RPMI8226 (cell line): ENCODE measurements at regions not wholly inside any gene's neighbourhood (a gene's known extent, or its start where the extent isn't known, plus 50 kb on each side); places are given as distances from the start of the nearest gene placed in this dataset.

Experiments
- DNase-seq: peaks from one replicate; pipeline ENCODE4 v3.0.0-alpha.2; 2015

GRCh38 chr9:87086221-87086818 lies 139.0 kb upstream of the GAS1 start:
- DNase-seq = no peak

- DNase-seq = no peak
These were observed 139.9 kb upstream of the GAS1 start for GRCh38 chr9:87087197-87087596.

GRCh38 chr9:87088192-87088591 lies 140.9 kb upstream of the GAS1 start:
- no peak for DNase-seq

- DNase-seq = no peak
These were observed 141.5 kb upstream of the GAS1 start for GRCh38 chr9:87088621-87089365.

GRCh38 chr9:87089506-87089905 lies 142.2 kb upstream of the GAS1 start:
- DNase-seq = no peak

GRCh38 chr9:87089929-87090328 lies 142.6 kb upstream of the GAS1 start:
- DNase-seq = no peak

- DNase-seq = no peak
These were observed 146.5 kb upstream of the GAS1 start for GRCh38 chr9:87093777-87094176.

- DNase-seq = no peak
These were observed 148.6 kb upstream of the GAS1 start for GRCh38 chr9:87095951-87096350.

GRCh38 chr9:87096506-87096905 lies 149.2 kb upstream of the GAS1 start:
- no peak for DNase-seq

- no peak for DNase-seq
These were observed 149.9 kb upstream of the GAS1 start for GRCh38 chr9:87097238-87097637.

- DNase-seq = no peak
These were observed 152.1 kb upstream of the GAS1 start for GRCh38 chr9:87099407-87099806.

GRCh38 chr9:87100001-87100400 lies 152.7 kb upstream of the GAS1 start:
- no peak for DNase-seq

GRCh38 chr9:87102126-87102525 lies 154.8 kb upstream of the GAS1 start:
- no peak for DNase-seq

- no peak for DNase-seq
These were observed 159.8 kb upstream of the GAS1 start for GRCh38 chr9:87107072-87107471.

GRCh38 chr9:87108661-87109060 lies 161.4 kb upstream of the GAS1 start:
- no peak for DNase-seq

GRCh38 chr9:87109231-87109631 lies 161.9 kb upstream of the GAS1 start:
- DNase-seq = no peak

- no peak for DNase-seq
These were observed 162.5 kb upstream of the GAS1 start for GRCh38 chr9:87109851-87110250.

GRCh38 chr9:87111010-87111409 lies 163.7 kb upstream of the GAS1 start:
- no peak for DNase-seq

- DNase-seq = no peak
These were observed 165.3 kb upstream of the GAS1 start for GRCh38 chr9:87112656-87113055.

GRCh38 chr9:87113874-87114273 lies 166.6 kb upstream of the GAS1 start:
- no peak for DNase-seq

- DNase-seq = no peak
These were observed 168.5 kb upstream of the GAS1 start for GRCh38 chr9:87115785-87116184.

- DNase-seq = no peak
These were observed 169.2 kb upstream of the GAS1 start for GRCh38 chr9:87116492-87116891.

- DNase-seq = no peak
These were observed 171.3 kb upstream of the GAS1 start for GRCh38 chr9:87118594-87118993.

GRCh38 chr9:87119328-87119881 lies 172.1 kb upstream of the GAS1 start:
- no peak for DNase-seq

- no peak for DNase-seq
These were observed 173.3 kb upstream of the GAS1 start for GRCh38 chr9:87120610-87121009.
